KMS-11 (cell line): ENCODE measurements at regions not wholly inside any gene's neighbourhood (a gene's known extent, or its start where the extent isn't known, plus 50 kb on each side); places are given as distances from the start of the nearest gene placed in this dataset.

Experiments used
- H2AFZ ChIP-seq: fragments of 200-600 bp; sonication (generic); 2 replicates; pipeline ENCODE4 v1.6.1; 2016; ENCODE audit warnings: antibody characterized with exemption, mixed run types, low read depth
- H3K27ac ChIP-seq: fragments of 200-600 bp; sonication (generic); 2 replicates; pipeline ENCODE4 v1.6.1; 2016; ENCODE audit warnings: mild to moderate bottlenecking, mixed run types
- H3K27me3 ChIP-seq: fragments of 200-600 bp; sonication (generic); 2 replicates; pipeline ENCODE4 v1.6.1; 2017; ENCODE audit warnings: mild to moderate bottlenecking, low read depth, mixed run types, moderate library complexity; ENCODE audit not compliant: insufficient read depth
- H3K36me3 ChIP-seq: fragments of 200-600 bp; sonication (generic); 2 replicates; pipeline ENCODE4 v1.6.1; 2017; ENCODE audit warnings: mild to moderate bottlenecking, mixed run types; ENCODE audit not compliant: insufficient read depth
- H3K4me1 ChIP-seq: fragments of 200-600 bp; sonication (generic); 2 replicates; pipeline ENCODE4 v1.6.1; 2016; ENCODE audit warnings: mild to moderate bottlenecking, low read depth, mixed run types; ENCODE audit not compliant: poor library complexity, severe bottlenecking
- H3K4me2 ChIP-seq: fragments of 200-600 bp; sonication (generic); 2 replicates; pipeline ENCODE4 v1.7.0; 2016; ENCODE audit warnings: mild to moderate bottlenecking, mixed run types
- H3K4me3 ChIP-seq: fragments of 200-600 bp; sonication (generic); IDR thresholded peaks from 2 replicates; pipeline ENCODE4 v1.6.1; 2017; ENCODE audit warnings: low read depth, low read length, mixed read lengths; ENCODE audit not compliant: insufficient read depth
- H3K79me2 ChIP-seq: fragments of 200-600 bp; sonication (generic); 2 replicates; pipeline ENCODE4 v1.6.1; 2016; ENCODE audit warnings: low read depth, mixed run types; ENCODE audit not compliant: insufficient read depth
- H3K9ac ChIP-seq: fragments of 200-600 bp; sonication (generic); 2 replicates; pipeline ENCODE4 v1.6.1; 2016; ENCODE audit warnings: mild to moderate bottlenecking, mixed run types
- H4K20me1 ChIP-seq: fragments of 200-600 bp; sonication (generic); 2 replicates; pipeline ENCODE4 v1.6.1; 2016; ENCODE audit warnings: mild to moderate bottlenecking, mixed run types; ENCODE audit not compliant: insufficient read depth
- TF ChIP-seq, protein P1 (sequence below): fragments of 200-600 bp; sonication (generic); conservative IDR thresholded peaks from 2 replicates; pipeline ENCODE4 v1.6.1; 2017; ENCODE audit warnings: low read depth, mild to moderate bottlenecking, antibody characterized with exemption, low read length, moderate library complexity, mixed read lengths

DNA sequence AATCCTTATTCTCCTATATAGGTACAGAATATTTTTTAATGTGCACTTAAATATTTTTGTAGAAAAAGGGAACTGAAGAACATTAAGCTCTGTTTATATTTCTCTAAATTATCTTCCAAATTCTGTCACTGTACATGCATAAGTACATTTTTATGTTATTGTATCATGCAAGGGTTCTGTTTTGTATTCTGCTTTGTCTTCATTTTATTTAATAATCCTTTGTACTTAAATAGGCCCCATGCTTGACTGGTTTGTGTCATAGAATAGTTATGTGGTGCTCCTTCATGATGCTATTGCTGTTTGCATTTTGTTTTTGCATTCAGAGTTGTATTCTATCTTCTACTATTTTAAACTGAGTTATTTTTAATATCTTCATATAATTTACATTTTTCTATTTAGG, 111.9 kb upstream of the EDNRA start:
- H3K79me2 ChIP-seq: no peaks in the 10 kb centered on the region
- H3K4me3 ChIP-seq: no peak overlapping the region
- no peaks in the 10 kb centered on the region for H4K20me1 ChIP-seq
- H3K27me3 ChIP-seq: no peaks in the 10 kb centered on the region
- no peak overlapping the region for H3K27ac ChIP-seq
- no peaks in the 10 kb centered on the region for H3K36me3 ChIP-seq
- TF ChIP-seq, protein P1, sequence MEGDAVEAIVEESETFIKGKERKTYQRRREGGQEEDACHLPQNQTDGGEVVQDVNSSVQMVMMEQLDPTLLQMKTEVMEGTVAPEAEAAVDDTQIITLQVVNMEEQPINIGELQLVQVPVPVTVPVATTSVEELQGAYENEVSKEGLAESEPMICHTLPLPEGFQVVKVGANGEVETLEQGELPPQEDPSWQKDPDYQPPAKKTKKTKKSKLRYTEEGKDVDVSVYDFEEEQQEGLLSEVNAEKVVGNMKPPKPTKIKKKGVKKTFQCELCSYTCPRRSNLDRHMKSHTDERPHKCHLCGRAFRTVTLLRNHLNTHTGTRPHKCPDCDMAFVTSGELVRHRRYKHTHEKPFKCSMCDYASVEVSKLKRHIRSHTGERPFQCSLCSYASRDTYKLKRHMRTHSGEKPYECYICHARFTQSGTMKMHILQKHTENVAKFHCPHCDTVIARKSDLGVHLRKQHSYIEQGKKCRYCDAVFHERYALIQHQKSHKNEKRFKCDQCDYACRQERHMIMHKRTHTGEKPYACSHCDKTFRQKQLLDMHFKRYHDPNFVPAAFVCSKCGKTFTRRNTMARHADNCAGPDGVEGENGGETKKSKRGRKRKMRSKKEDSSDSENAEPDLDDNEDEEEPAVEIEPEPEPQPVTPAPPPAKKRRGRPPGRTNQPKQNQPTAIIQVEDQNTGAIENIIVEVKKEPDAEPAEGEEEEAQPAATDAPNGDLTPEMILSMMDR: no peak
- H2AFZ ChIP-seq: no peak overlapping the region
- H3K4me1 ChIP-seq: no peaks in the 10 kb centered on the region
- no peak overlapping the region for H3K4me2 ChIP-seq
- no peak overlapping the region for H3K9ac ChIP-seq

DNA sequence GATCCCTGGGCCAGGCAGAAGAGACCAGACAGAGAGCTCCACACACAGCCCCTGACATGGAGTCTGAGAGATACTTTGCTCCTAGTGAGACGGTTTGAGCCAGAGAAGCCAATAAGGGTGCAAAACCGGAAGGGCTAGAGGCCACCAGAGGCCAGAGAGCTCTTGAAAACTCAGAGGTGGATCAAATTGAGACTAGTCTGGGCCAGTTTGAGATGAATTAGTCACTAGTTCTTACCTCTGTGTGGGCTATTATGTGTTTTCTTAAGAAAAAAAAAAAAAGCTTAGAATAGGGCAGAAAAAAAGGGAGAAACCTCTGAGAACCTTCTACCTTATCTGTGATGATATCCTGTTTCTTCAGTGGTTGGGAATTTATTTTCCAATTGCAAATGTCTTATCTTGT, 110.4 kb upstream of the EDNRA start:
- Histone ChIP-seq H3K79me2 (no peaks in the 10 kb centered on the region), H3K9ac (no peak overlapping the region), H2AFZ (no peak overlapping the region), H3K27ac (no peak overlapping the region), H3K36me3 (no peaks in the 10 kb centered on the region), H3K4me1 (no peaks in the 10 kb centered on the region), H3K27me3 (no peaks in the 10 kb centered on the region), H3K4me2 (no peak overlapping the region), H3K4me3 (no peak overlapping the region), H4K20me1 (no peaks in the 10 kb centered on the region)
- TF ChIP-seq, protein P1: no peak

DNA sequence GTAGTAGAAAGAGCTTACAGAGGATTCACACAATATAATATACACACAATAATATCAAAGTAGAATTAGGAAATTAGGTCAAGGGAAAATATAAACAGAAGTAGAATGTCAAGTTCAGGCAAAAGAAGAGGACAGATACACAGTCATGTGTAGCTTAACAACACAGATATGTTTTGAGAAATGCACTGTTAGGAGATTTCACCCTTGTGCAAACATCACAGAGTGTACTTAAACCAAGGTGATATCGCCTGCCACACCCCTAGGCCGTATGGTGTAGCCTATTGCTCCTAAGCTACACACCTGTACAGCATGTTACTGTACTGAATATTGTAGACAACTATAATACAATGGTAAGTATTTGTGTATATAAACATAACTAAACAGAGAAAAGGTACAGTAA, 110.0 kb upstream of the EDNRA start:
- Histone ChIP-seq H3K27ac (no peak overlapping the region), H4K20me1 (no peaks in the 10 kb centered on the region), H3K27me3 (no peaks in the 10 kb centered on the region), H3K79me2 (no peaks in the 10 kb centered on the region), H2AFZ (no peak overlapping the region), H3K4me3 (no peak overlapping the region), H3K4me2 (no peak overlapping the region), H3K4me1 (no peaks in the 10 kb centered on the region), H3K9ac (no peak overlapping the region), H3K36me3 (no peaks in the 10 kb centered on the region)
- TF ChIP-seq, protein P1: no peak

DNA sequence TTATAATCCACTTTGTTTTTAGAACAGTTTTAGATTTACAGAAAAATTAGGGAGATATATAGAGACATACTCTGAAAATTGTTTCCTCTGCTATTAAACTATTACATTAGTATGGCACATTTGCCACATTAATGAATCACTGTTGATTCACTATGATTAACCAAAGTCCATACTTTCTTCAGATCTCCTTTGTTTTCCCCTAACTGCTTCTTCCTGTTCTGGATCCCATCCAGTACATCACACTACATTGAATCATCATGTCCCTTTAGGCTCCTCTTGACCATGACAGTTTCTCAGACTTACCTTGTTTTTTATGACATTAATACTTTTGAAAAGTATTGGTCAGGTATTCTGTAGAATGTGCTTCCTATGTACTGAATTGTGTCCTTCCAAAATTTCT, 109.2 kb upstream of the EDNRA start:
- Histone ChIP-seq H3K4me3 (no peak overlapping the region), H2AFZ (no peak overlapping the region), H3K4me1 (no peaks in the 10 kb centered on the region), H3K9ac (no peak overlapping the region), H4K20me1 (no peaks in the 10 kb centered on the region), H3K27ac (no peak overlapping the region), H3K27me3 (no peaks in the 10 kb centered on the region), H3K4me2 (no peak overlapping the region), H3K79me2 (no peaks in the 10 kb centered on the region), H3K36me3 (no peaks in the 10 kb centered on the region)
- TF ChIP-seq, protein P1: no peak

DNA sequence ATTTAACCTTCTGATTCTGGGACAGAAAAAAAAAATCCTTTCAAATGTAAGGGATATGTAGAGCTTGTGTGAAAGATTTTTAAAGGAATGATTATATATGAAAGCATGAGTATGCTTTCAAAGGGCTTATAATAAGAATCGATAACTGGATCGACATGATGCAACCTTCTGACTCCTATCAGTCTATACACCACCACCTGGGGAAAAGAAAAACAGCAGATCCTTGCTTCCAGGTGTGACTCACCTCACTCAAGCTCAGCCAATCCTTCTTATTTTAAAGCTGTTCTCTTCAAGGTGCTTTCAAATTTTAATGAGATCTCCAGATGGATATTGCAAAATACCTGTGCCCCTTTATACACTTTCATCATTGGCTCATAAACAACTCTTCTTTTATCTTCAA, 102.1 kb upstream of the EDNRA start:
- Histone ChIP-seq H3K4me2 (no peak overlapping the region), H3K36me3 (no peaks in the 10 kb centered on the region), H3K4me3 (no peak overlapping the region), H3K9ac (no peak overlapping the region), H3K79me2 (no peaks in the 10 kb centered on the region), H3K27ac (no peak overlapping the region), H3K4me1 (no peaks in the 10 kb centered on the region), H4K20me1 (no peaks in the 10 kb centered on the region), H3K27me3 (no peaks in the 10 kb centered on the region), H2AFZ (no peak overlapping the region)
- TF ChIP-seq, protein P1: no peak
